HEK293 (cell line): ENCODE measurements at regions not wholly inside any gene's neighbourhood (a gene's known extent, or its start where the extent isn't known, plus 50 kb on each side); places are given as distances from the start of the nearest gene placed in this dataset.

ENCODE experiments used
- CTCF ChIA-PET: fragments of 350-600 bp; formaldehyde crosslinking; extraction: SDS; loops from one replicate; lab custom pipeline; 2021; ENCODE audit warnings: antibody characterized with exemption; lab: Yijun Ruan, JAX
- POLR2A ChIA-PET: fragments of 300-600 bp; formaldehyde crosslinking; extraction: SDS; loops from one replicate; lab custom pipeline; 2020; ENCODE audit warnings: antibody characterized with exemption, inconsistent platforms; lab: Yijun Ruan, JAX
- H3K27ac ChIP-seq: fragments of 200-500 bp; sonication (Bioruptor generic); 2 replicates; pipeline ENCODE4 v1.5.1; 2014; ENCODE audit warnings: low read depth, low read length, control low read depth, inconsistent platforms; ENCODE audit errors: extremely low read depth
- H3K36me3 ChIP-seq, 2 experiments: fragments of 200-500 bp in 1 of 2; sonication (Bioruptor generic) in 1 of 2; 1 replicate in 1 of 2; 2 replicates in 1 of 2; pipeline ENCODE4 v1.5.1; 2014 to 2017; ENCODE audit warnings: inconsistent platforms in 2 of 2, low read length in 2 of 2; ENCODE audit not compliant: control insufficient read depth in 2 of 2, insufficient read depth in 1 of 2
- H3K4me1 ChIP-seq: fragments of 200-500 bp; sonication (Bioruptor generic); 2 replicates; pipeline ENCODE4 v1.5.1; 2014; ENCODE audit warnings: mild to moderate bottlenecking, low read length, inconsistent platforms; ENCODE audit not compliant: control insufficient read depth, insufficient read depth
- H3K4me3 ChIP-seq: 2 replicates; pipeline ENCODE4 v1.5.1; 2011; ENCODE audit warnings: low read depth, mild to moderate bottlenecking, control low read depth, low read length, moderate library complexity
- H3K9me3 ChIP-seq: fragments of 200-500 bp; sonication (Bioruptor generic); 2 replicates; pipeline ENCODE4 v1.5.1; 2014; ENCODE audit warnings: low read depth, low read length, inconsistent platforms; ENCODE audit not compliant: control insufficient read depth, insufficient read depth
- AEBP2 ChIP-seq: fragments of 450-650 bp; formaldehyde crosslinking; IDR thresholded peaks from 2 replicates; pipeline ENCODE4 v1.5.1; 2016; ENCODE audit warnings: missing biosample characterization, missing genetic modification characterization, borderline replicate concordance
- ATF2 ChIP-seq: fragments of 450-650 bp; formaldehyde crosslinking; IDR thresholded peaks from 2 replicates; pipeline ENCODE4 v1.5.1; 2016; ENCODE audit warnings: missing biosample characterization, missing genetic modification characterization, low read depth
- MYNN ChIP-seq: fragments of 450-650 bp; formaldehyde crosslinking; IDR thresholded peaks from 2 replicates; pipeline ENCODE4 v1.5.1; 2016; ENCODE audit warnings: missing biosample characterization, missing genetic modification characterization, borderline replicate concordance
- PBX3 ChIP-seq: sonication (generic); formaldehyde crosslinking; IDR thresholded peaks from 2 replicates; pipeline ENCODE4 v1.8.1; 2022; ENCODE audit warnings: mild to moderate bottlenecking, moderate library complexity, missing genetic modification reagents
- RBAK ChIP-seq: fragments of 450-650 bp; formaldehyde crosslinking; IDR thresholded peaks from 2 replicates; pipeline ENCODE4 v1.5.1; 2016; ENCODE audit warnings: missing biosample characterization, missing genetic modification characterization
- ZBTB1 ChIP-seq: fragments of 450-650 bp; formaldehyde crosslinking; IDR thresholded peaks from 2 replicates; pipeline ENCODE4 v1.5.1; 2016; ENCODE audit warnings: missing biosample characterization, missing genetic modification characterization
- ZBTB17 ChIP-seq: fragments of 450-650 bp; formaldehyde crosslinking; IDR thresholded peaks from 2 replicates; pipeline ENCODE4 v1.5.1; 2016; ENCODE audit warnings: missing biosample characterization, missing genetic modification characterization
- ZBTB44 ChIP-seq: fragments of 450-650 bp; IDR thresholded peaks from 2 replicates; pipeline ENCODE4 v1.5.1; 2018; ENCODE audit warnings: missing biosample characterization, mild to moderate bottlenecking, missing genetic modification characterization
- ZNF10 ChIP-seq: fragments of 450-650 bp; formaldehyde crosslinking; IDR thresholded peaks from 2 replicates; pipeline ENCODE4 v1.5.1; 2017; ENCODE audit warnings: missing biosample characterization, missing genetic modification characterization
- ZNF138 ChIP-seq: fragments of 450-650 bp; formaldehyde crosslinking; IDR thresholded peaks from 2 replicates; pipeline ENCODE4 v1.5.1; 2016; ENCODE audit warnings: missing biosample characterization, missing genetic modification characterization, borderline replicate concordance
- ZNF24 ChIP-seq: fragments of 450-650 bp; formaldehyde crosslinking; IDR thresholded peaks from 2 replicates; pipeline ENCODE4 v1.5.1; 2016; ENCODE audit warnings: missing biosample characterization, missing genetic modification characterization
- ZNF274 ChIP-seq, 2 experiments: fragments of 200-500 bp in 1 of 2; fragments of 450-650 bp in 1 of 2; sonication (Bioruptor generic) in 1 of 2; formaldehyde crosslinking in 1 of 2; IDR thresholded peaks; 2 replicates each; pipeline versions ENCODE4 v1.5.1 to v1.6.1; 2014 to 2016; ENCODE audit warnings: borderline replicate concordance in 1 of 2, inconsistent platforms in 1 of 2, low read length in 1 of 2, missing biosample characterization in 1 of 2, missing genetic modification characterization in 1 of 2
- ZNF324 ChIP-seq: fragments of 450-650 bp; formaldehyde crosslinking; IDR thresholded peaks from 2 replicates; pipeline ENCODE4 v1.5.1; 2016; ENCODE audit warnings: missing biosample characterization, missing genetic modification characterization
- ZNF341 ChIP-seq: fragments of 450-650 bp; formaldehyde crosslinking; IDR thresholded peaks from 2 replicates; pipeline ENCODE4; 2016; ENCODE audit warnings: low read depth, missing biosample characterization, missing genetic modification characterization
- ZNF362 ChIP-seq: fragments of 450-650 bp; formaldehyde crosslinking; IDR thresholded peaks from 2 replicates; pipeline ENCODE4 v1.5.1; 2016; ENCODE audit warnings: missing biosample characterization, missing genetic modification characterization
- ZNF449 ChIP-seq: fragments of 450-650 bp; formaldehyde crosslinking; IDR thresholded peaks from 2 replicates; pipeline ENCODE4 v1.5.1; 2017; ENCODE audit warnings: missing biosample characterization, mild to moderate bottlenecking, missing genetic modification characterization, moderate library complexity
- ZNF510 ChIP-seq: fragments of 450-650 bp; formaldehyde crosslinking; IDR thresholded peaks from 2 replicates; pipeline ENCODE4 v1.5.1; 2018; ENCODE audit warnings: mild to moderate bottlenecking, missing genetic modification characterization, missing biosample characterization; ENCODE audit not compliant: insufficient replicate concordance
- ZNF585B ChIP-seq: fragments of 450-650 bp; formaldehyde crosslinking; IDR thresholded peaks from 2 replicates; pipeline ENCODE4 v1.5.1; 2016; ENCODE audit warnings: missing biosample characterization, missing genetic modification characterization
- ZNF621 ChIP-seq: fragments of 450-650 bp; formaldehyde crosslinking; IDR thresholded peaks from 2 replicates; pipeline ENCODE4 v1.5.1; 2017; ENCODE audit warnings: missing biosample characterization, missing genetic modification characterization

GRCh38 chr2:138183705-138184104 is 219.4 kb downstream of the HNMT start:
- no peak overlapping the region for H3K4me3 ChIP-seq
- POLR2A ChIA-PET, result no interaction called here
- H3K27ac ChIP-seq, result no peak overlapping the region
- CTCF ChIA-PET, result interaction anchor here (0.6 to 0.9 kb wide), 3 partner anchors 14 to 224 kb away, joined by 3 to 7 read pairs (median 4); no protein-coding TSS in a partner anchor
- H3K9me3 ChIP-seq, result no peaks in the 10 kb centered on the region
- no peaks in the 10 kb centered on the region for H3K4me1 ChIP-seq
- no peaks in the 10 kb centered on the region for H3K36me3 ChIP-seq
- no peak for TF ChIP-seq RBAK (tag by site-specific recombination)
- TF ChIP-seq AEBP2 (tag by site-specific recombination), result no peak
- TF ChIP-seq MYNN (tag by site-specific recombination), result no peak
- TF ChIP-seq ZBTB17 (tag by site-specific recombination), result no peak
- no peak for TF ChIP-seq ZNF362 (tag by site-specific recombination)
- TF ChIP-seq PBX3 (CRISPR knock-in tag), result no peak
- TF ChIP-seq ZNF138, result no peak
- TF ChIP-seq ZNF510, result no peak
- no peak for TF ChIP-seq ZNF449 (tag by site-specific recombination)
- no peak for TF ChIP-seq ZNF341 (tag by site-specific recombination)
- TF ChIP-seq ZBTB1 (tag by site-specific recombination), result no peak
- TF ChIP-seq ZNF324 (tag by site-specific recombination), result no peak
- TF ChIP-seq ATF2, result no peak
- TF ChIP-seq ZBTB44 (tag by site-specific recombination), result no peak
- no peak for TF ChIP-seq ZNF274 (IDR thresholded peaks at IDR 0.05; ENCODE audit: low read length)
- TF ChIP-seq ZNF274 (tag by site-specific recombination; IDR thresholded peaks at IDR 0.05; ENCODE audit: borderline replicate concordance), result no peak
- no peak for TF ChIP-seq ZNF24 (tag by site-specific recombination)

- Histone ChIP-seq H3K4me3 (no peak overlapping the region), H3K9me3 (no peaks in the 10 kb centered on the region), H3K36me3 (no peaks in the 10 kb centered on the region), H3K4me1 (no peaks in the 10 kb centered on the region), H3K27ac (no peak overlapping the region)
- TF ChIP-seq ZNF10 (no peak), ZNF621 (no peak), ZNF585B (tag by site-specific recombination) (0 out of 2 replicates have a peak, but pooled peaks have one; percentile 21)
- ChIA-PET CTCF (interaction anchor here (0.6 kb wide), 1 partner anchor 24 kb away, joined by 3 read pairs; no protein-coding TSS in a partner anchor), POLR2A (no interaction called here)
Measured at GRCh38 chr2:138184428-138184827, 220.2 kb downstream of the HNMT start.
